ENCODE measurements at regions not wholly inside any gene's neighbourhood (a gene's known extent, or its start where the extent isn't known, plus 50 kb on each side); places are given as distances from the start of the nearest gene placed in this dataset.

- Histone ChIP-seq H3K9me3 (no peaks in the 10 kb centered on the region), H3K4me3 (no peak overlapping the region), H3K27me3 (no peaks in the 10 kb centered on the region), H3K36me3 (no peaks in the 10 kb centered on the region)
- DNase-seq = no peak
These were observed 97.8 kb upstream of the CD180 start for GRCh38 chr5:67294266-67294938.

DNA sequence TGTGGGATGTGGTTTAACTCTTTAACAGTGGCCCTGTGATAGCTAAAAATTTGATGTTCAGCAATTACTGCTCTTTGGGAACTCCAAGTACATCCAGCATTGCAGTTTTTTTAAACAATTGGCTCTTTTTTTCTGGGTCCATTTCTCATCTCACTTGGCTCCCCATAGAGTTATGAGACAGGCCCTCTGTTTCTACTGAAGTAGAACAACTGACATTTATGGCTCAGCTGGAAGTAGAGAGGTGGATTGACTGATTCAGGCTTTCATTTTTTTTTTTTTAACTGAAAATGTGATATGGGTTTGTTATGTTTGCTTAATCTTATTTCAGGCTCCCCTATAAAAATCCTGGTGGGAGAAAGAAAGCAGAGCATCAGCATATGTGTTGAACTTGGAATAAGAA, 96.6 kb upstream of the CD180 start:
- DNase-seq = no peak
- Histone ChIP-seq H3K9me3 (no peaks in the 10 kb centered on the region), H3K36me3 (no peaks in the 10 kb centered on the region), H3K4me3 (no peak overlapping the region), H3K27me3 (no peaks in the 10 kb centered on the region)

- H3K4me3 ChIP-seq = no peak overlapping the region
- no peaks in the 10 kb centered on the region for H3K36me3 ChIP-seq
- DNase-seq = no peak
- H3K27me3 ChIP-seq = no peaks in the 10 kb centered on the region
- no peaks in the 10 kb centered on the region for H3K9me3 ChIP-seq
These were observed 95.8 kb upstream of the CD180 start for GRCh38 chr5:67292201-67292940.

DNA sequence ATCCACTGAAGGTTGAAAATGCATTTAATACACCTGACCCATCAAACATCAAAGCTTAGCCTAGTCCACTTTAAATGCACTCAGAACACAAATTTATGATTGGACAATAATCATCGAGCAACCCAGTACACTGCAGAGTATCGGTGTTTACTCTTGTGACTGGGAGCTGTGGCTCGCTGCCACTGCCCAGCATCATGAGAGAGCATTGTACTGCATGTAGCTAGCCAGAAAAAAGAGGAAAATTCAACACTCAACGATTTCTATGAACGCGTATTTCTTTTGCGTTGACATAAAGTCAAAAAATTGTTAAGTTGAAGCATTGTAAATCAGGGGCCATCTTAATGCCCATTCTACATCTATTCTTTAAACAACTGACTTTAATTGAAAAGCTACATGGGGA, 95.1 kb upstream of the CD180 start:
- DNase-seq = no peak
- Histone ChIP-seq H3K4me3 (no peak overlapping the region), H3K27me3 (no peaks in the 10 kb centered on the region), H3K36me3 (no peaks in the 10 kb centered on the region), H3K9me3 (no peaks in the 10 kb centered on the region)

- no peak for DNase-seq
- Histone ChIP-seq H3K36me3 (no peaks in the 10 kb centered on the region), H3K27me3 (no peaks in the 10 kb centered on the region), H3K4me3 (no peak overlapping the region), H3K9me3 (no peaks in the 10 kb centered on the region)
These were observed 94.5 kb upstream of the CD180 start for GRCh38 chr5:67291066-67291465.

GRCh38 chr5:67290655-67291054, 94.1 kb upstream of the CD180 start:
- Histone ChIP-seq H3K36me3 (no peaks in the 10 kb centered on the region), H3K9me3 (no peaks in the 10 kb centered on the region), H3K4me3 (no peak overlapping the region), H3K27me3 (no peaks in the 10 kb centered on the region)
- no peak for DNase-seq

- Histone ChIP-seq H3K9me3 (no peaks in the 10 kb centered on the region), H3K36me3 (no peaks in the 10 kb centered on the region), H3K4me3 (no peak overlapping the region), H3K27me3 (no peaks in the 10 kb centered on the region)
- peak; percentile 32 for DNase-seq
These were observed 93.3 kb upstream of the CD180 start for GRCh38 chr5:67289763-67290521.

DNA sequence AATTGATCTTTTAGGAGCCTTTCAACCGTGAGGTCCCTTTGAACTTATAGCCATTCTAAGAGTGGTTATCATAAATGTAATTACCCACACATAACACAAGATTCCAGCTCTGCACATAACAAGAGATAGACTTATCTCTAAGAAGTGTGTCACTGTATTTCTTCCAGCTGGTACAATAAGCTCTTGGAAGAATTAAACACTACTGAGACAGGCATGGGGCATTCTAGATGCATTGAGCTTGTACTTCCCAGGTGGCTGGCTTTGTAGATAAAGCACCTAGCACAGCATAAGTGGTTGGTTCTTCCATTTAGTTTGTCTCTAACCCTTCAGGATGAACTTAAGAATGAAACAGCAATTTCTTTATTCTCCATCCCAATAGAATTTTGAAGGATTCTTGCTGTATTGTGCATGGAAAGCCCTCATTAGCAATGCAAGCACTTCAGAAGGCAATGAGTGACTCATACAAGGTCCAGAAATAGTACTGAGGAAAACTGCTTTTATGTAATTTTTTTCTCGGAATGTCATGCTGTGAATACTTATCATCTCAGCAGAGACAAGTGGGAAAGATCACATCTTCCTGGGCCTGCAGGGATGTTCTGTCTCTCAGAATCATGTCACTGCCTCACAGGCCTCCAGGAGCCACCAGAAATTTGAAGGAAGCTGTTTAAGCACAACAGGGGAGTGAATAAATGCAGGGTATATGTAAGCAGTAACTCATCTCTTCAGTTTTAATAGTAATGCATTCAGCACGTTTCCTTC, 91.1 kb upstream of the CD180 start:
- DNase-seq = no peak
- H3K4me3 ChIP-seq = no peak overlapping the region
- no peaks in the 10 kb centered on the region for H3K27me3 ChIP-seq
- H3K36me3 ChIP-seq = no peaks in the 10 kb centered on the region
- no peaks in the 10 kb centered on the region for H3K9me3 ChIP-seq

DNA sequence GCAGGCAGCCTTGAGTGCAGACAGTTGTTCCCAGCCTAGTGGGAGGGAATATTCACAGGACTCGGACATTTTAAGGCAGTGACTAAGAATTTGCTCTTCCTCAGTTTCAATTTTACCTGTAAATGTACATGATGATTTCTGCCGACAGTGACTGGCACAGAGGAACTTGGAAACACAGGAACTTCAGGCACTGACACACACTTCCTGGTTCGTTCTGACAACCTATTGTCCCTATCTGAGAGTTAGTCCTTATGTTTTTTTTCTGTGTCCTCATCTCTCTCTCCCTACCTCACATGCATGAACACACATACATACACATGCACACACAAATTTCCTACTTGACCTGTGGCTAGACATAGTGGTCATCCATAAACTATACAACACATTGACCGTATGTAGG, 89.4 kb upstream of the CD180 start:
- H3K9me3 ChIP-seq = no peaks in the 10 kb centered on the region
- H3K27me3 ChIP-seq = no peaks in the 10 kb centered on the region
- no peak for DNase-seq
- no peaks in the 10 kb centered on the region for H3K36me3 ChIP-seq
- no peak overlapping the region for H3K4me3 ChIP-seq

GRCh38 chr5:67283988-67284487, 87.4 kb upstream of the CD180 start:
- no peak for DNase-seq
- H3K4me3 ChIP-seq = no peak overlapping the region
- no peaks in the 10 kb centered on the region for H3K36me3 ChIP-seq
- peaks cover 2% of the 10 kb centered on the region; the same call in 1 of the 2 replicates for H3K9me3 ChIP-seq
- H3K27me3 ChIP-seq = no peaks in the 10 kb centered on the region

GRCh38 chr5:67283275-67283987, 86.8 kb upstream of the CD180 start:
- peaks cover 2% of the 10 kb centered on the region; the same call in 1 of the 2 replicates for H3K9me3 ChIP-seq
- no peak overlapping the region for H3K4me3 ChIP-seq
- DNase-seq = peak; percentile 13
- no peaks in the 10 kb centered on the region for H3K36me3 ChIP-seq
- H3K27me3 ChIP-seq = no peaks in the 10 kb centered on the region

GRCh38 chr5:67281874-67282273, 85.3 kb upstream of the CD180 start:
- Histone ChIP-seq H3K36me3 (no peaks in the 10 kb centered on the region), H3K4me3 (no peak overlapping the region), H3K27me3 (no peaks in the 10 kb centered on the region), H3K9me3 (peaks cover 2% of the 10 kb centered on the region; the same call in 1 of the 2 replicates)
- DNase-seq = no peak

DNA sequence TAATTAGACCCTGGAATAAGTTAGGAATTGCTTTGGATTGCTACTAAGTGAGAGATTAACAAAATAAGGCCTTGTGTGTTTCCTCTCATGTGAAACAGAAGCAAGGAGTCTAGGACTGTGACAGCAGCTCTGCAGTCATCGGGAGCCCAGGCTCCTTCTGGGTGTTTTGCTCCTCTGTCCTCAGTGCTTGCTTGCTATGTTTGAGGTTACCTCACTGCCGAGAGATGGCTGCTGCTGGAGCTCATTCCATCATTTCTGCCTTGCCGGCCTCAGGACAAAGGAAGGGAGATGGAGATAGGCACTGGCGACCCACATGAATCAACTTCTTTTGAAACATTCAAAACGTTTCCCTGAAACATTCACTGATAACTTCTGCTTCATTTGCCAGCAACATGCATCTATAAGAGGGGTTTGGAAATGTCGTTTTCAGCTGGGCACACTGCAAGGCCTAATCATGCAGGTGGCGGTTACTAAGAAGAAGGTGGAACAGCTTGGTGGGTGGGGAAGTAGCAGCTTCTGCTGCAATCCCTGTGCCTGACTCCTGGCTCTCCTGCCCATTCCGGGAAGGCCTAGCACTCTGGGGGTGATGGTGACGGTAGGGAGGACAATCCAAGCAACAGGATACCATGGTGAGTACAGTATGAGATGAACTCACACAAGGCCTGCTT, 77.2 kb upstream of the CD180 start:
- Histone ChIP-seq H3K4me3 (no peak overlapping the region), H3K9me3 (no peaks in the 10 kb centered on the region), H3K36me3 (no peaks in the 10 kb centered on the region), H3K27me3 (no peaks in the 10 kb centered on the region)
- DNase-seq = no peak

- Histone ChIP-seq H3K27me3 (no peaks in the 10 kb centered on the region), H3K36me3 (no peaks in the 10 kb centered on the region), H3K4me3 (no peak overlapping the region), H3K9me3 (no peaks in the 10 kb centered on the region)
- no peak for DNase-seq
These were observed 76.0 kb upstream of the CD180 start for GRCh38 chr5:67272453-67273130.
